IMR-90 (cell line): ENCODE measurements at regions not wholly inside any gene's neighbourhood (a gene's known extent, or its start where the extent isn't known, plus 50 kb on each side); places are given as distances from the start of the nearest gene placed in this dataset.

Experiments
- ATAC-seq: fragments of 200-7000 bp; cut with Tn5 transposase; 2 replicates; pipeline ENCODE4 v1.9.1; 2020; ENCODE audit warnings: low read depth, mild to moderate bottlenecking, moderate library complexity
- BruUV-seq: library from RNA; stranded (reverse); fragments of 400-500 nt; replicated peaks from 2 replicates; lab custom pipeline; 2021; lab: Mats Ljungman, UMichigan
- CTCF ChIA-PET: fragments of 300-600 bp; formaldehyde crosslinking; extraction: SDS; loops from one replicate; lab custom pipeline; 2021; ENCODE audit warnings: antibody characterized with exemption; lab: Yijun Ruan, JAX
- POLR2A ChIA-PET: fragments of 300-600 bp; sonication (Branson Sonifier 250); formaldehyde crosslinking; loops from one replicate; lab custom pipeline; 2022; ENCODE audit warnings: antibody characterized with exemption; ENCODE audit not compliant: unreplicated experiment; lab: Charles Lee
- DNase-seq: peaks from one replicate; pipeline ENCODE4 v3.0.0; 2013
- H2AFZ ChIP-seq: replicated peaks from 2 replicates; pipeline ENCODE3; 2013; ENCODE audit warnings: low read length, mild to moderate bottlenecking; ENCODE audit not compliant: poor library complexity
- H2AK5ac ChIP-seq: 2 replicates; pipeline ENCODE4 v1.6.1; 2013; ENCODE audit warnings: low read depth, low read length, inconsistent platforms
- H2AK9ac ChIP-seq: replicated peaks from 2 replicates; pipeline ENCODE3; 2013; ENCODE audit warnings: mild to moderate bottlenecking, low read depth, low read length, moderate library complexity; ENCODE audit not compliant: poor library complexity
- H2BK120ac ChIP-seq: 2 replicates; pipeline ENCODE4 v1.6.1; 2013; ENCODE audit warnings: low read depth, low read length, inconsistent platforms
- H2BK15ac ChIP-seq: 3 replicates; pipeline ENCODE4 v1.6.1; 2013; ENCODE audit warnings: low read depth, low read length, inconsistent platforms
- H2BK20ac ChIP-seq: 2 replicates; pipeline ENCODE4 v1.6.1; 2013; ENCODE audit warnings: low read depth, mild to moderate bottlenecking, inconsistent platforms, low read length, moderate library complexity
- H2BK5ac ChIP-seq: 2 replicates; pipeline ENCODE4 v1.6.1; 2013; ENCODE audit warnings: mild to moderate bottlenecking, low read depth, low read length, inconsistent platforms; ENCODE audit not compliant: poor library complexity, severe bottlenecking
- H3K14ac ChIP-seq: replicated peaks from 2 replicates; pipeline ENCODE4 v1.6.1; 2013; ENCODE audit warnings: low read depth, low read length, inconsistent platforms
- H3K18ac ChIP-seq: 2 replicates; pipeline ENCODE4 v1.6.1; 2013; ENCODE audit warnings: low read depth, low read length, control low read depth
- H3K23ac ChIP-seq: 2 replicates; pipeline ENCODE4 v1.6.1; 2013; ENCODE audit warnings: low read depth, low read length, inconsistent platforms
- H3K27ac ChIP-seq: 2 replicates; pipeline ENCODE4 v1.5.1; 2013; ENCODE audit warnings: mild to moderate bottlenecking, control low read depth, low read length; ENCODE audit not compliant: insufficient read depth
- H3K27me3 ChIP-seq: 2 replicates; pipeline ENCODE4 v1.6.1; 2013; ENCODE audit warnings: low read length; ENCODE audit not compliant: control insufficient read depth, insufficient read depth
- H3K36me3 ChIP-seq: 2 replicates; pipeline ENCODE4 v1.6.1; 2013; ENCODE audit warnings: low read length, mixed read lengths; ENCODE audit not compliant: control insufficient read depth, insufficient read depth
- H3K4ac ChIP-seq: 2 replicates; pipeline ENCODE4 v1.6.1; 2013; ENCODE audit warnings: low read depth, low read length, inconsistent platforms
- H3K4me1 ChIP-seq: 2 replicates; pipeline ENCODE4 v1.6.1; 2013; ENCODE audit warnings: low read length, mixed read lengths; ENCODE audit not compliant: control insufficient read depth, insufficient read depth
- H3K4me2 ChIP-seq: 2 replicates; pipeline ENCODE4 v1.6.1; 2013; ENCODE audit warnings: low read depth, mild to moderate bottlenecking, control low read depth, low read length, moderate library complexity
- H3K4me3 ChIP-seq: 2 replicates; pipeline ENCODE4 v1.5.1; 2013; ENCODE audit warnings: low read depth, mild to moderate bottlenecking, control low read depth, low read length, moderate library complexity; ENCODE audit not compliant: insufficient read depth
- H3K56ac ChIP-seq: 2 replicates; pipeline ENCODE4 v1.6.1; 2013; ENCODE audit warnings: low read length, inconsistent platforms; ENCODE audit not compliant: insufficient read depth; ENCODE audit errors: extremely low read depth
- H3K79me1 ChIP-seq, 2 experiments: 2 replicates each; pipeline ENCODE4 v1.6.1; 2013; ENCODE audit warnings: low read length in 2 of 2, inconsistent platforms in 1 of 2, low read depth in 1 of 2
- H3K9ac ChIP-seq: 2 replicates; pipeline ENCODE4 v1.6.1; 2013; ENCODE audit warnings: low read depth, low read length, control low read depth
- H3K9me1 ChIP-seq: 2 replicates; pipeline ENCODE4 v1.6.1; 2013; ENCODE audit warnings: low read length, inconsistent platforms; ENCODE audit not compliant: insufficient read depth
- H3K9me3 ChIP-seq: 2 replicates; pipeline ENCODE4 v1.6.1; 2013; ENCODE audit warnings: low read length; ENCODE audit not compliant: control insufficient read depth, insufficient read depth
- H4K20me1 ChIP-seq: 2 replicates; pipeline ENCODE4 v1.6.1; 2013; ENCODE audit warnings: low read length, inconsistent platforms; ENCODE audit not compliant: insufficient read depth
- H4K5ac ChIP-seq: 2 replicates; pipeline ENCODE4 v1.6.1; 2013; ENCODE audit warnings: mild to moderate bottlenecking, low read depth, low read length, control low read depth
- H4K8ac ChIP-seq, 2 experiments: 2 replicates each; pipeline ENCODE4 v1.6.1; 2013; ENCODE audit warnings: low read depth in 2 of 2, low read length in 2 of 2, control low read depth in 1 of 2, inconsistent platforms in 1 of 2
- H4K91ac ChIP-seq: 2 replicates; pipeline ENCODE4 v1.6.1; 2013; ENCODE audit warnings: low read depth, low read length, inconsistent platforms; ENCODE audit not compliant: insufficient read depth
- BHLHE40 ChIP-seq: fragments of 150-350 bp; IDR thresholded peaks from 2 replicates; pipeline ENCODE4 v1.6.1; 2016; ENCODE audit warnings: mild to moderate bottlenecking, low read depth, low read length
- CHD1 ChIP-seq: IDR thresholded peaks from 2 replicates; pipeline ENCODE4 v1.6.1; 2012; ENCODE audit warnings: low read depth, low read length, improper control_type of control experiment
- CTCF ChIP-seq: conservative IDR thresholded peaks from 2 replicates; pipeline ENCODE4 v1.5.1; 2012; ENCODE audit warnings: mild to moderate bottlenecking, low read depth, low read length, improper control_type of control experiment
- MAZ ChIP-seq: IDR thresholded peaks from 2 replicates; pipeline ENCODE4 v1.6.1; 2012; ENCODE audit warnings: low read depth, mild to moderate bottlenecking, low read length, improper control_type of control experiment, moderate library complexity, borderline replicate concordance
- MXI1 ChIP-seq: IDR thresholded peaks from 2 replicates; pipeline ENCODE4 v1.6.1; 2012; ENCODE audit warnings: low read depth, mild to moderate bottlenecking, low read length, moderate library complexity, borderline replicate concordance
- NFE2L2 ChIP-seq: fragments of 150-350 bp; IDR thresholded peaks from 2 replicates; pipeline ENCODE4 v1.6.1; 2016; ENCODE audit warnings: low read depth, mild to moderate bottlenecking, low read length
- POLR2A ChIP-seq: IDR thresholded peaks from 2 replicates; pipeline ENCODE4 v1.6.1; 2012; ENCODE audit warnings: mild to moderate bottlenecking, low read depth, low read length
- RAD21 ChIP-seq: IDR thresholded peaks from 2 replicates; pipeline ENCODE4 v1.6.1; 2012; ENCODE audit warnings: low read length, improper control_type of control experiment
- RCOR1 ChIP-seq: IDR thresholded peaks from 2 replicates; pipeline ENCODE4 v1.6.1; 2012; ENCODE audit warnings: mild to moderate bottlenecking, low read length, improper control_type of control experiment; ENCODE audit not compliant: insufficient replicate concordance
- SMC3 ChIP-seq: fragments of 150-350 bp; IDR thresholded peaks from 2 replicates; pipeline ENCODE4 v1.6.1; 2016; ENCODE audit warnings: low read depth, mild to moderate bottlenecking, antibody characterized with exemption, low read length, moderate library complexity
- USF2 ChIP-seq: fragments of 150-350 bp; IDR thresholded peaks from 2 replicates; pipeline ENCODE4 v1.6.1; 2017; ENCODE audit warnings: mild to moderate bottlenecking, antibody characterized with exemption, low read length, low read depth
- WGBS, 2 experiments: methylation state at CpG; one replicate each; pipeline versions ENCODE4 v1.1.5 to v1.1.7; 2013; ENCODE audit warnings: missing lambda C conversion rate in 2 of 2; ENCODE audit not compliant: insufficient read length in 1 of 2; ENCODE audit errors: extremely low coverage in 2 of 2; 5-methylcytosine and 5-hydroxymethylcytosine counted together
- dilution Hi-C: fragments of 300-500 bp; cut with HindIII; formaldehyde crosslinking; loops from one replicate; pipeline ENCODE4 v1.14.3; 2018; ENCODE audit warnings: low sequenced_read_pairs; ENCODE audit not compliant: unreplicated experiment
- in situ Hi-C: fragments of 300-500 bp; cut with MboI; formaldehyde crosslinking; loops from 3 replicates; pipeline ENCODE4 v1.14.3; 2019; ENCODE audit warnings: low sequenced_read_pairs, inconsistent platforms, mixed read lengths
- intact Hi-C: fragments of 100-400 bp; cut with micrococcal nuclease; formaldehyde crosslinking; loops from 2 replicates; pipeline ENCODE4 v1.10.0; 2022

GRCh38 chrX:42432552-42432951 lies 345.4 kb downstream of the PPP1R2C start:
- CTCF ChIA-PET, result no interaction called here
- Histone ChIP-seq H4K91ac (no peak overlapping the region), H2AFZ (no peak overlapping the region), H3K4me2 (no peak overlapping the region), H2BK120ac (no peak overlapping the region), H3K9me3 (no peaks in the 10 kb centered on the region), H2AK5ac (no peak overlapping the region), H3K4me3 (no peak overlapping the region), H3K4ac (no peak overlapping the region), H2BK15ac (no peak overlapping the region), H4K20me1 (no peaks in the 10 kb centered on the region), H3K79me1 (no peaks in the 10 kb centered on the region), H4K5ac (no peak overlapping the region), H3K18ac (no peak overlapping the region), H2BK20ac (no peak overlapping the region), H3K9ac (no peak overlapping the region), H3K36me3 (no peaks in the 10 kb centered on the region), H2BK5ac (no peak overlapping the region), H3K23ac (no peak overlapping the region), H3K27ac (no peak overlapping the region), H2AK9ac (no peak overlapping the region), H3K4me1 (no peaks in the 10 kb centered on the region), H3K27me3 (no peaks in the 10 kb centered on the region), H3K56ac (no peak overlapping the region), H3K14ac (no peak overlapping the region), H3K9me1 (no peaks in the 10 kb centered on the region), H4K8ac (no peak overlapping the region)
- no CpG with 5 or more reads among the region's 2 CpGs for WGBS, 2 experiments
- POLR2A ChIA-PET, result no interaction called here
- in situ Hi-C loops (no loop called here), dilution Hi-C loops (no loop called here), intact Hi-C loops (no loop called here)
- no peak for ATAC-seq
- no peak for DNase-seq
- no TSS peak for BruUV-seq
- no peak for TF ChIP-seq POLR2A
- no peak for TF ChIP-seq BHLHE40
- TF ChIP-seq USF2, result no peak
- no peak for TF ChIP-seq CTCF
- no peak for TF ChIP-seq CHD1
- no peak for TF ChIP-seq MAZ
- no peak for TF ChIP-seq MXI1
- no peak for TF ChIP-seq SMC3
- no peak for TF ChIP-seq RCOR1
- no peak for TF ChIP-seq NFE2L2
- no peak for TF ChIP-seq RAD21
